Liver (tissue), 8 donors: ENCODE measurements at regions not wholly inside any gene's neighbourhood (a gene's known extent, or its start where the extent isn't known, plus 50 kb on each side); places are given as distances from the start of the nearest gene placed in this dataset.

ENCODE experiments used
- DNase-seq: peaks from one replicate; pipeline ENCODE4 v3.0.0-alpha.2; 2017; ENCODE audit warnings: low spot score
- H3K27ac ChIP-seq, 2 donors: one replicate each; pipeline ENCODE4 v1.7.0; 2013; ENCODE audit warnings: inconsistent platforms in 2 of 2, low read length in 2 of 2, control low read depth in 1 of 2, low read depth in 1 of 2, mild to moderate bottlenecking in 1 of 2
- H3K27me3 ChIP-seq, 4 donors: one replicate each; pipeline versions ENCODE4 v1.6.1 to v1.7.0; 2013; ENCODE audit warnings: low read length in 3 of 4, inconsistent platforms in 1 of 4, mild to moderate bottlenecking in 1 of 4, moderate library complexity in 1 of 4; ENCODE audit not compliant: control insufficient read depth in 4 of 4, insufficient read depth in 4 of 4
- H3K36me3 ChIP-seq, 4 donors: one replicate each; pipeline versions ENCODE4 v1.6.1 to v1.7.0; 2013; ENCODE audit warnings: low read length in 3 of 4, mild to moderate bottlenecking in 3 of 4, low read depth in 1 of 4, moderate library complexity in 1 of 4; ENCODE audit not compliant: control insufficient read depth in 4 of 4, insufficient read depth in 3 of 4
- H3K4me1 ChIP-seq, 4 donors: one replicate each; pipeline versions ENCODE4 v1.6.1 to v1.7.0; 2013; ENCODE audit warnings: low read length in 3 of 4, mild to moderate bottlenecking in 3 of 4, moderate library complexity in 1 of 4; ENCODE audit not compliant: control insufficient read depth in 4 of 4, insufficient read depth in 4 of 4
- H3K4me3 ChIP-seq, 3 donors: one replicate each; pipeline versions ENCODE4 v1.6.1 to v1.7.0; 2013; ENCODE audit warnings: low read length in 3 of 3, control low read depth in 1 of 3, low read depth in 1 of 3, mild to moderate bottlenecking in 1 of 3
- H3K9ac ChIP-seq, 2 donors: one replicate each; pipeline ENCODE4 v1.7.0; 2013; ENCODE audit warnings: low read length in 2 of 2, mild to moderate bottlenecking in 2 of 2, moderate library complexity in 2 of 2, control low read depth in 1 of 2, low read depth in 1 of 2
- H3K9me3 ChIP-seq, 4 donors: one replicate each; pipeline versions ENCODE4 v1.6.1 to v1.7.0; 2013; ENCODE audit warnings: low read length in 3 of 4; ENCODE audit not compliant: control insufficient read depth in 4 of 4
- ATF3 ChIP-seq: IDR thresholded peaks from 2 replicates; pipeline ENCODE4 v1.6.1; 2016; ENCODE audit warnings: antibody characterized with exemption
- EGR1 ChIP-seq, 2 donors: IDR thresholded peaks; 2 replicates each; pipeline ENCODE4 v1.6.1; 2016 to 2018; ENCODE audit warnings: antibody characterized with exemption in 2 of 2, low read depth in 2 of 2
- FOXA1 ChIP-seq: IDR thresholded peaks from 2 replicates; pipeline ENCODE4 v1.6.1; 2016; ENCODE audit warnings: antibody characterized with exemption
- FOXA2 ChIP-seq: IDR thresholded peaks from 2 replicates; pipeline ENCODE4 v1.6.1; 2016; ENCODE audit warnings: antibody characterized with exemption
- GABPA ChIP-seq, 2 donors: IDR thresholded peaks in 1 of 2; conservative IDR thresholded peaks in 1 of 2; 2 replicates each; pipeline ENCODE4 v1.6.1; 2016; ENCODE audit warnings: antibody characterized with exemption in 2 of 2, mild to moderate bottlenecking in 1 of 2, moderate library complexity in 1 of 2
- HNF4A ChIP-seq, 2 donors: conservative IDR thresholded peaks; 2 replicates each; pipeline ENCODE4 v1.6.1; 2016; ENCODE audit warnings: antibody characterized with exemption in 2 of 2, mild to moderate bottlenecking in 2 of 2
- HNF4G ChIP-seq: IDR thresholded peaks from 2 replicates; pipeline ENCODE4 v1.6.1; 2016; ENCODE audit warnings: antibody characterized with exemption
- NR2F2 ChIP-seq: IDR thresholded peaks from 2 replicates; pipeline ENCODE4 v1.6.1; 2016; ENCODE audit warnings: antibody characterized with exemption
- RAD21 ChIP-seq, 2 donors: IDR thresholded peaks; 2 replicates each; pipeline ENCODE4 v1.6.1; 2016; ENCODE audit warnings: antibody characterized with exemption in 2 of 2, mild to moderate bottlenecking in 2 of 2
- REST ChIP-seq: IDR thresholded peaks from 2 replicates; pipeline ENCODE4 v1.6.1; 2016; ENCODE audit warnings: antibody characterized with exemption, mild to moderate bottlenecking
- RXRA ChIP-seq, 2 donors: IDR thresholded peaks; 2 replicates each; pipeline ENCODE4 v1.6.1; 2017 to 2018; ENCODE audit warnings: antibody characterized with exemption in 2 of 2, mild to moderate bottlenecking in 1 of 2
- TAF1 ChIP-seq: conservative IDR thresholded peaks from 2 replicates; pipeline ENCODE4 v1.6.1; 2016; ENCODE audit warnings: antibody characterized with exemption, mild to moderate bottlenecking
- YY1 ChIP-seq: IDR thresholded peaks from 2 replicates; pipeline ENCODE4 v1.6.1; 2016; ENCODE audit warnings: antibody characterized with exemption, mild to moderate bottlenecking
- WGBS: extraction: QIAGEN DNeasy Blood & Tissue Kit; methylation state at CpG from one replicate; pipeline ENCODE4 v1.1.7; 2013; 5-methylcytosine and 5-hydroxymethylcytosine counted together
- TF ChIP-seq, protein P1 (sequence below): fragments of 150-350 bp; IDR thresholded peaks from 2 replicates; pipeline ENCODE4 v1.5.1; 2017; ENCODE audit warnings: improper control_type of control experiment, low read depth, low read length; ENCODE audit not compliant: missing input control
- TF ChIP-seq, protein P2 (sequence below): IDR thresholded peaks from 2 replicates; pipeline ENCODE4 v1.6.1; 2016; ENCODE audit warnings: antibody characterized with exemption
- TF ChIP-seq, protein P3 (sequence below): IDR thresholded peaks from 2 replicates; pipeline ENCODE4 v1.6.1; 2016; ENCODE audit warnings: antibody characterized with exemption
- donor health status: healthy.
- donor health status: healthy.
- donor health status: healthy.
- donor health status: healthy.
- donor health status: healthy.

GRCh38 chr5:87099968-87100367, 167.7 kb upstream of the RASA1 start:
- no peaks in the 10 kb centered on the region for H3K36me3 ChIP-seq
- H3K4me3 ChIP-seq, result no peak overlapping the region
- DNase-seq, result no peak
- TF ChIP-seq NR2F2 (no peak), RXRA (IDR thresholded peaks at IDR 0.05) (no peak), YY1 (no peak), HNF4G (no peak), GABPA (IDR thresholded peaks at IDR 0.05 in 1 of 2, conservative IDR thresholded peaks at IDR 0.05 in 1 of 2) (no peak), RAD21 (IDR thresholded peaks at IDR 0.05) (no peak), REST (no peak), FOXA2 (no peak)
- TF ChIP-seq, protein P1, sequence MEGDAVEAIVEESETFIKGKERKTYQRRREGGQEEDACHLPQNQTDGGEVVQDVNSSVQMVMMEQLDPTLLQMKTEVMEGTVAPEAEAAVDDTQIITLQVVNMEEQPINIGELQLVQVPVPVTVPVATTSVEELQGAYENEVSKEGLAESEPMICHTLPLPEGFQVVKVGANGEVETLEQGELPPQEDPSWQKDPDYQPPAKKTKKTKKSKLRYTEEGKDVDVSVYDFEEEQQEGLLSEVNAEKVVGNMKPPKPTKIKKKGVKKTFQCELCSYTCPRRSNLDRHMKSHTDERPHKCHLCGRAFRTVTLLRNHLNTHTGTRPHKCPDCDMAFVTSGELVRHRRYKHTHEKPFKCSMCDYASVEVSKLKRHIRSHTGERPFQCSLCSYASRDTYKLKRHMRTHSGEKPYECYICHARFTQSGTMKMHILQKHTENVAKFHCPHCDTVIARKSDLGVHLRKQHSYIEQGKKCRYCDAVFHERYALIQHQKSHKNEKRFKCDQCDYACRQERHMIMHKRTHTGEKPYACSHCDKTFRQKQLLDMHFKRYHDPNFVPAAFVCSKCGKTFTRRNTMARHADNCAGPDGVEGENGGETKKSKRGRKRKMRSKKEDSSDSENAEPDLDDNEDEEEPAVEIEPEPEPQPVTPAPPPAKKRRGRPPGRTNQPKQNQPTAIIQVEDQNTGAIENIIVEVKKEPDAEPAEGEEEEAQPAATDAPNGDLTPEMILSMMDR, result no peak
- no peak overlapping the region for H3K9ac ChIP-seq
- H3K9me3 ChIP-seq, result no peaks in the 10 kb centered on the region
- no peak overlapping the region for H3K27ac ChIP-seq
- H3K4me1 ChIP-seq, result no peaks in the 10 kb centered on the region
- no peaks in the 10 kb centered on the region for H3K27me3 ChIP-seq

DNA sequence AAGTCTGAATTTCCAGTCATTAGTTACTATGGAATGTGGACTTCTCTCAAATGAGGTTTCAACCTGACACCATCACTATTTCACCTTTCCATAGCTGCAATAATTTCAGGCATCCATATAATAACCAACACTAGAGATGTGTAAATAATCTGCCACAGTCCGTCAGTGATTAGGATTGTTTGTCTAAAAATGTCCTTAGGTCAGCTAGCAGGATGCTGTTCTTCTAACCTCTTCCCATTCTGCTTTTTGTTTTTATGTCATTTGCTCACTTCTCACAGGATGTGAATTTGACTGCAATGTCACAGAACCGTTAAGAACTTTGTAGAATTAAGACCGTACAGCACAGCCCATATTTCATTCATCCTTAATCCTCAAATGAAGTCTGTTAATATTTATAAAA, 166.4 kb upstream of the RASA1 start:
- DNase-seq, result no peak
- Histone ChIP-seq H3K36me3 (no peaks in the 10 kb centered on the region), H3K27me3 (no peaks in the 10 kb centered on the region), H3K4me1 (no peaks in the 10 kb centered on the region), H3K9ac (no peak overlapping the region), H3K4me3 (no peak overlapping the region), H3K27ac (no peak overlapping the region), H3K9me3 (no peaks in the 10 kb centered on the region)
- no peak for TF ChIP-seq TAF1
- TF ChIP-seq, protein P1, result no peak
- TF ChIP-seq EGR1 (IDR thresholded peaks at IDR 0.05; ENCODE audit: low read depth in 2 of 2), result no peak
- WGBS, result 35% methylated on average over 3 of the region's 3 CpGs

DNA sequence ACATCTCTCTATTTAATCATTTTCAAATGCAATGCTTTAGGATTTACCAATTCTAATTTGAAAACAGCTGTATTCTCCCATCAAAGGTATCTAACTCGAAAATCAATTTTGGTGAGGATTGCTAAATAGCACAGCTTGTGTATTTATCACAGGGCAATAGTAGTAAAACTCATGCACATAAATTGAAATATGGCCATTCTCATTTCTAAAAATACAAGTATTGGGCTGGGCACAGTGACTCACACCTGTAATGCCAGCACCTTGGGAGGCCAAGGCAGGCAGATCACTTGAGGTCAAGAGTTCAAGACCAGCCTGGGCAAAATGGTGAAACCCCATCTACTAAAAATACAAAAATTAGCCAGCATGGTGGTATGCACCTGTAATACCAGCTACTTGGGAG, 164.8 kb upstream of the RASA1 start:
- H3K4me1 ChIP-seq, result no peaks in the 10 kb centered on the region
- no peaks in the 10 kb centered on the region for H3K36me3 ChIP-seq
- TF ChIP-seq FOXA1 (no peak), GABPA (IDR thresholded peaks at IDR 0.05 in 1 of 2, conservative IDR thresholded peaks at IDR 0.05 in 1 of 2) (no peak), TAF1 (no peak), ATF3 (no peak), EGR1 (IDR thresholded peaks at IDR 0.05; ENCODE audit: low read depth in 2 of 2) (no peak), HNF4A (conservative IDR thresholded peaks at IDR 0.05) (no peak), FOXA2 (no peak), RXRA (IDR thresholded peaks at IDR 0.05) (no peak)
- TF ChIP-seq, protein P2, sequence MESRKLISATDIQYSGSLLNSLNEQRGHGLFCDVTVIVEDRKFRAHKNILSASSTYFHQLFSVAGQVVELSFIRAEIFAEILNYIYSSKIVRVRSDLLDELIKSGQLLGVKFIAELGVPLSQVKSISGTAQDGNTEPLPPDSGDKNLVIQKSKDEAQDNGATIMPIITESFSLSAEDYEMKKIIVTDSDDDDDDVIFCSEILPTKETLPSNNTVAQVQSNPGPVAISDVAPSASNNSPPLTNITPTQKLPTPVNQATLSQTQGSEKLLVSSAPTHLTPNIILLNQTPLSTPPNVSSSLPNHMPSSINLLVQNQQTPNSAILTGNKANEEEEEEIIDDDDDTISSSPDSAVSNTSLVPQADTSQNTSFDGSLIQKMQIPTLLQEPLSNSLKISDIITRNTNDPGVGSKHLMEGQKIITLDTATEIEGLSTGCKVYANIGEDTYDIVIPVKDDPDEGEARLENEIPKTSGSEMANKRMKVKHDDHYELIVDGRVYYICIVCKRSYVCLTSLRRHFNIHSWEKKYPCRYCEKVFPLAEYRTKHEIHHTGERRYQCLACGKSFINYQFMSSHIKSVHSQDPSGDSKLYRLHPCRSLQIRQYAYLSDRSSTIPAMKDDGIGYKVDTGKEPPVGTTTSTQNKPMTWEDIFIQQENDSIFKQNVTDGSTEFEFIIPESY, result no peak
- TF ChIP-seq, protein P3, sequence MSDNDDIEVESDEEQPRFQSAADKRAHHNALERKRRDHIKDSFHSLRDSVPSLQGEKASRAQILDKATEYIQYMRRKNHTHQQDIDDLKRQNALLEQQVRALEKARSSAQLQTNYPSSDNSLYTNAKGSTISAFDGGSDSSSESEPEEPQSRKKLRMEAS, result no peak
- H3K9me3 ChIP-seq, result no peaks in the 10 kb centered on the region
- no peak overlapping the region for H3K4me3 ChIP-seq
- H3K27me3 ChIP-seq, result no peaks in the 10 kb centered on the region
- no peak overlapping the region for H3K27ac ChIP-seq
- WGBS, result 67% methylated on average over 1 of the region's 1 CpG
- no peak overlapping the region for H3K9ac ChIP-seq
- DNase-seq, result no peak
